HepG2 (cell line): ENCODE measurements at regions not wholly inside any gene's neighbourhood (a gene's known extent, or its start where the extent isn't known, plus 50 kb on each side); places are given as distances from the start of the nearest gene placed in this dataset.

ENCODE experiments used
- ATAC-seq: fragments of 200-7000 bp; cut with Tn5 transposase; 3 replicates; pipeline ENCODE4 v1.9.1; 2020; ENCODE audit warnings: mild to moderate bottlenecking, moderate library complexity
- BruUV-seq: library from RNA; stranded (reverse); fragments of 400-500 nt; replicated peaks from 2 replicates; lab custom pipeline; 2021; lab: Mats Ljungman, UMichigan
- CTCF ChIA-PET: fragments of 300-600 bp; formaldehyde crosslinking; extraction: SDS; loops from one replicate; lab custom pipeline; 2021; ENCODE audit warnings: low total read pairs, inconsistent platforms, low intra/inter-chr PET ratio; lab: Yijun Ruan, JAX
- POLR2A ChIA-PET: fragments of 350-600 bp; sonication (Branson Sonifier 250); formaldehyde crosslinking; loops from one replicate; lab custom pipeline; 2020; ENCODE audit warnings: antibody characterized with exemption, inconsistent platforms; lab: Yijun Ruan, JAX
- DNase-seq: peaks from one replicate; pipeline ENCODE4 v3.0.0-alpha.2; 2015; ENCODE audit warnings: low spot score
- FAIRE-seq: peaks from 3 replicates; lab custom pipeline; 2011; peaks lifted over from hg19 to GRCh38; lab: Jason Lieb, UNC
- H2AFZ ChIP-seq: one replicate; pipeline ENCODE4 v1.6.1; 2011; ENCODE audit warnings: low read length, inconsistent platforms
- H3K27ac ChIP-seq: fragments of 300-600 bp; 3 replicates; pipeline ENCODE4 v1.8.0; 2011; ENCODE audit warnings: mixed run types, mild to moderate bottlenecking, mixed read lengths, low read length, inconsistent platforms; ENCODE audit not compliant: insufficient read depth; ENCODE audit errors: extremely low read length
- H3K27me3 ChIP-seq, 2 experiments: fragments of 200-600 bp in 1 of 2; 2 replicates in 1 of 2; 3 replicates in 1 of 2; pipeline versions ENCODE4 v1.6.0 to v1.8.0; 2011; ENCODE audit warnings: low read length in 2 of 2, mild to moderate bottlenecking in 2 of 2, moderate library complexity in 2 of 2, inconsistent platforms in 1 of 2; ENCODE audit not compliant: insufficient read depth in 2 of 2, control insufficient read depth in 1 of 2
- H3K36me3 ChIP-seq, 2 experiments: fragments of 200-600 bp in 1 of 2; replicated peaks in 1 of 2; 2 replicates in 1 of 2; 3 replicates in 1 of 2; pipeline versions ENCODE4 v1.5.1 to v1.8.0; 2011; ENCODE audit warnings: low read length in 2 of 2, inconsistent platforms in 1 of 2; ENCODE audit not compliant: insufficient read depth in 2 of 2, control insufficient read depth in 1 of 2
- H3K4me1 ChIP-seq: 2 replicates; pipeline ENCODE4 v1.5.1; 2012; ENCODE audit warnings: low read length, inconsistent platforms; ENCODE audit not compliant: insufficient read depth
- H3K4me2 ChIP-seq: 2 replicates; pipeline ENCODE4 v1.6.0; 2011; ENCODE audit warnings: low read depth, low read length, inconsistent platforms
- H3K4me3 ChIP-seq, 3 experiments: fragments of 200-600 bp in 1 of 3; sonication (generic), shearing (Covaris generic) in 1 of 3; replicated peaks in 1 of 3; 2 replicates each; pipeline ENCODE4 v1.5.1; 2011 to 2016; ENCODE audit warnings: low read length in 3 of 3, inconsistent platforms in 2 of 3, low read depth in 2 of 3, mild to moderate bottlenecking in 2 of 3, control low read depth in 1 of 3, mixed read lengths in 1 of 3; ENCODE audit not compliant: insufficient read depth in 1 of 3
- H3K79me2 ChIP-seq: one replicate; pipeline ENCODE4 v1.6.1; 2011; ENCODE audit warnings: low read length, inconsistent platforms; ENCODE audit not compliant: insufficient read depth
- H3K9ac ChIP-seq: 2 replicates; pipeline ENCODE4 v1.6.0; 2011; ENCODE audit warnings: mild to moderate bottlenecking, low read depth, low read length, inconsistent platforms; ENCODE audit not compliant: insufficient read depth
- H3K9me3 ChIP-seq: 2 replicates; pipeline ENCODE4 v1.5.1; 2012; ENCODE audit warnings: mild to moderate bottlenecking, low read length
- H4K20me1 ChIP-seq: 2 replicates; pipeline ENCODE4 v1.6.0; 2011; ENCODE audit warnings: inconsistent platforms, mild to moderate bottlenecking, low read length, moderate library complexity; ENCODE audit not compliant: insufficient read depth
- EZH2 ChIP-seq: conservative IDR thresholded peaks from 2 replicates; pipeline ENCODE4 v1.6.1; 2012; ENCODE audit warnings: mild to moderate bottlenecking, low read depth, low read length, moderate library complexity
- FOXK1 ChIP-seq: sonication (generic); formaldehyde crosslinking; IDR thresholded peaks from 2 replicates; pipeline ENCODE4 v1.4.0; 2020; ENCODE audit warnings: low read depth, missing genetic modification reagents, borderline replicate concordance
- GATAD2A ChIP-seq: IDR thresholded peaks from 2 replicates; pipeline ENCODE4 v1.6.1; 2016
- HNF4A ChIP-seq: sonication (generic); formaldehyde crosslinking; IDR thresholded peaks from 2 replicates; pipeline ENCODE4 v1.4.0; 2020; ENCODE audit warnings: missing genetic modification reagents
- HNF4G ChIP-seq, 2 experiments: sonication (generic) in 1 of 2; formaldehyde crosslinking in 1 of 2; IDR thresholded peaks; 2 replicates each; pipeline versions ENCODE4 v1.4.0 to v1.6.1; 2011 to 2020; ENCODE audit warnings: borderline replicate concordance in 2 of 2, low read depth in 2 of 2, mild to moderate bottlenecking in 2 of 2, low read length in 1 of 2, missing genetic modification reagents in 1 of 2, moderate library complexity in 1 of 2
- KAT2B ChIP-seq: fragments of 150-350 bp; IDR thresholded peaks from 2 replicates; pipeline ENCODE4 v1.6.1; 2014; ENCODE audit warnings: low read depth, low read length, borderline replicate concordance
- KDM3A ChIP-seq: IDR thresholded peaks from 2 replicates; pipeline ENCODE4 v1.6.1; 2018; ENCODE audit warnings: low read depth, missing compliant biosample characterization
- MTA3 ChIP-seq: sonication (generic); formaldehyde crosslinking; IDR thresholded peaks from 2 replicates; pipeline ENCODE4 v1.4.0; 2020; ENCODE audit warnings: missing genetic modification reagents
- NFATC3 ChIP-seq: sonication (generic); formaldehyde crosslinking; IDR thresholded peaks from 2 replicates; pipeline ENCODE4 v1.5.1; 2020; ENCODE audit warnings: mild to moderate bottlenecking, missing genetic modification reagents
- SP4 ChIP-seq: sonication (generic); formaldehyde crosslinking; IDR thresholded peaks from 2 replicates; pipeline ENCODE4 v1.8.1; 2023; ENCODE audit warnings: mild to moderate bottlenecking, missing genetic modification reagents
- SSRP1 ChIP-seq: IDR thresholded peaks from 2 replicates; pipeline ENCODE4 v1.6.1; 2016; ENCODE audit warnings: control low read depth
- TEAD2 ChIP-seq: sonication (generic); formaldehyde crosslinking; IDR thresholded peaks from 2 replicates; pipeline ENCODE4 v1.9.0; 2021; ENCODE audit warnings: missing genetic modification reagents
- THYN1 ChIP-seq: sonication (generic); formaldehyde crosslinking; IDR thresholded peaks from 2 replicates; pipeline ENCODE4 v1.8.1; 2023; ENCODE audit warnings: low read depth, mild to moderate bottlenecking, moderate library complexity, missing genetic modification reagents, borderline replicate concordance
- ZFP36L2 ChIP-seq: sonication (generic); formaldehyde crosslinking; IDR thresholded peaks from 2 replicates; pipeline ENCODE4 v1.4.0; 2020; ENCODE audit warnings: missing genetic modification reagents
- ZNF10 ChIP-seq: sonication (generic); formaldehyde crosslinking; IDR thresholded peaks from 2 replicates; pipeline ENCODE4 v1.4.0; 2020; ENCODE audit warnings: mild to moderate bottlenecking, low read depth, missing genetic modification reagents, borderline replicate concordance
- ZNF792 ChIP-seq: IDR thresholded peaks from 2 replicates; pipeline ENCODE4 v1.6.1; 2016
- ZNF841 ChIP-seq: sonication (generic); formaldehyde crosslinking; IDR thresholded peaks from 2 replicates; pipeline ENCODE4 v1.8.1; 2023; ENCODE audit warnings: missing genetic modification reagents, borderline replicate concordance
- ZSCAN20 ChIP-seq: sonication (generic); formaldehyde crosslinking; IDR thresholded peaks from 2 replicates; pipeline ENCODE4 v1.4.0; 2020; ENCODE audit warnings: missing genetic modification reagents, mild to moderate bottlenecking, borderline replicate concordance
- whole genome bisulfite sequencing: methylation state at CpG from one replicate; pipeline ENCODE4 v1.1.6; 2017; ENCODE audit warnings: low lambda C conversion rate; 5-methylcytosine and 5-hydroxymethylcytosine counted together
- in situ Hi-C: cut with HindIII; loops from 2 replicates; pipeline ENCODE4 v1.10.0; 2017; ENCODE audit warnings: low pct_unique_long_range_greater_than_20kb; ENCODE audit not compliant: extremely low pct_ligation_motif_present
- intact Hi-C: fragments of 100-400 bp; cut with micrococcal nuclease; formaldehyde crosslinking; loops from one replicate; pipeline ENCODE4 v1.10.0; 2022; ENCODE audit not compliant: unreplicated experiment
- TF ChIP-seq, protein P1 (sequence below): IDR thresholded peaks from 2 replicates; pipeline ENCODE4 v1.6.1; 2016; ENCODE audit warnings: missing compliant biosample characterization, missing genetic modification reagents, borderline replicate concordance

DNA sequence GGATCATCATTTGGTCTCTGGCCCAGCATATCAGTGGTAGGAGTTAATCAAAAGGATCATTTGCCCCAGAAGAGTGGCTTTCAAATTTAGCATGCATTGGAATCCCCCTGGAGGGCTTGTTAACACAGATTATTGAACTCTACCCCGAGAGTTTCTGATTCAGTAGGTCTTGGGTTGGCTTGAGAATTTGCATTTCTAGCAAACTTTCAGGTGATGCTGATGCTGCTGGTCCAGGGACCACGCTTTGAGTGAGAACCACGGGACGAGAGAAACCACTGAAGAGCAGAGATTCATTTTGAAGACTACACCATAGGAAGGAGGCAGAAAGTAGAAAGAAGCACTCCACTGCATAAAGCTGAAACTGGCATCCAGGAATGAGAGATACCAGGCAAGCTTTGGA lies 81.3 kb upstream of the DUSP10 start:
- DNase-seq (no peak), FAIRE-seq (no peak), ATAC-seq (no peak)
- in situ Hi-C loops (no loop called here), intact Hi-C loops (no loop called here)
- Histone ChIP-seq H3K4me1 (no peaks in the 10 kb centered on the region), H3K4me2 (no peak overlapping the region), H3K27me3 (no peaks in the 10 kb centered on the region), H3K9ac (no peak overlapping the region), H3K9me3 (no peaks in the 10 kb centered on the region), H4K20me1 (no peaks in the 10 kb centered on the region), H2AFZ (no peak overlapping the region), H3K27ac (no peak overlapping the region), H3K36me3 (no peaks in the 10 kb centered on the region), H3K4me3 (no peak overlapping the region), H3K79me2 (no peaks in the 10 kb centered on the region)
- ChIA-PET POLR2A (no interaction called here), CTCF (no interaction called here)
- TF ChIP-seq ZSCAN20 (CRISPR knock-in tag) (no peak), FOXK1 (CRISPR knock-in tag) (no peak)
- no TSS peak for BruUV-seq
- 0% methylated on average over 4 of the region's 4 CpGs for WGBS

GRCh38 chr1:221822591-221822990 lies 80.7 kb upstream of the DUSP10 start:
- intact Hi-C loops (no loop called here), in situ Hi-C loops (no loop called here)
- Histone ChIP-seq H3K79me2 (no peaks in the 10 kb centered on the region), H3K9ac (no peak overlapping the region), H3K4me2 (no peak overlapping the region), H2AFZ (no peak overlapping the region), H3K27ac (no peak overlapping the region), H3K36me3 (no peaks in the 10 kb centered on the region), H3K4me3 (no peak overlapping the region), H3K4me1 (no peaks in the 10 kb centered on the region), H3K9me3 (no peaks in the 10 kb centered on the region), H4K20me1 (no peaks in the 10 kb centered on the region), H3K27me3 (no peaks in the 10 kb centered on the region)
- FAIRE-seq = no peak
- WGBS = 0% methylated on average over 3 of the region's 3 CpGs
- CTCF ChIA-PET = no interaction called here
- TF ChIP-seq EZH2 (no peak), ZNF841 (CRISPR knock-in tag) (no peak), TEAD2 (CRISPR knock-in tag) (no peak), THYN1 (CRISPR knock-in tag) (no peak), ZFP36L2 (no peak), GATAD2A (no peak), ZNF792 (no peak), SSRP1 (CRISPR knock-in tag) (no peak), NFATC3 (CRISPR knock-in tag) (no peak), MTA3 (CRISPR knock-in tag) (no peak), HNF4A (CRISPR knock-in tag) (no peak), KDM3A (no peak), SP4 (CRISPR knock-in tag) (no peak), KAT2B (no peak), ZNF10 (CRISPR knock-in tag) (no peak), HNF4G (IDR thresholded peaks at IDR 0.05; ENCODE audit: borderline replicate concordance, low read depth, low read length) (no peak), HNF4G (CRISPR knock-in tag; IDR thresholded peaks at IDR 0.05; ENCODE audit: borderline replicate concordance, low read depth) (no peak)
- TF ChIP-seq, protein P1, sequence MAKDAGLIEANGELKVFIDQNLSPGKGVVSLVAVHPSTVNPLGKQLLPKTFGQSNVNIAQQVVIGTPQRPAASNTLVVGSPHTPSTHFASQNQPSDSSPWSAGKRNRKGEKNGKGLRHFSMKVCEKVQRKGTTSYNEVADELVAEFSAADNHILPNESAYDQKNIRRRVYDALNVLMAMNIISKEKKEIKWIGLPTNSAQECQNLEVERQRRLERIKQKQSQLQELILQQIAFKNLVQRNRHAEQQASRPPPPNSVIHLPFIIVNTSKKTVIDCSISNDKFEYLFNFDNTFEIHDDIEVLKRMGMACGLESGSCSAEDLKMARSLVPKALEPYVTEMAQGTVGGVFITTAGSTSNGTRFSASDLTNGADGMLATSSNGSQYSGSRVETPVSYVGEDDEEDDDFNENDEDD (CRISPR knock-in tag) = no peak
- DNase-seq = no peak
- no TSS peak for BruUV-seq
- POLR2A ChIA-PET = no interaction called here
- no peak for ATAC-seq
